IMR-90 (cell line): ENCODE measurements at regions not wholly inside any gene's neighbourhood (a gene's known extent, or its start where the extent isn't known, plus 50 kb on each side); places are given as distances from the start of the nearest gene placed in this dataset.

Source experiments
- CEBPB ChIP-seq: IDR thresholded peaks from 2 replicates; pipeline ENCODE4 v1.6.1; 2012; ENCODE audit warnings: low read depth, low read length, improper control_type of control experiment
- MXI1 ChIP-seq: IDR thresholded peaks from 2 replicates; pipeline ENCODE4 v1.6.1; 2012; ENCODE audit warnings: low read depth, mild to moderate bottlenecking, low read length, moderate library complexity, borderline replicate concordance
- NFE2L2 ChIP-seq: fragments of 150-350 bp; IDR thresholded peaks from 2 replicates; pipeline ENCODE4 v1.6.1; 2016; ENCODE audit warnings: low read depth, mild to moderate bottlenecking, low read length
- POLR2A ChIP-seq: IDR thresholded peaks from 2 replicates; pipeline ENCODE4 v1.6.1; 2012; ENCODE audit warnings: mild to moderate bottlenecking, low read depth, low read length
- RAD21 ChIP-seq: IDR thresholded peaks from 2 replicates; pipeline ENCODE4 v1.6.1; 2012; ENCODE audit warnings: low read length, improper control_type of control experiment
- TF ChIP-seq, protein P1 (sequence below): conservative IDR thresholded peaks from 2 replicates; pipeline ENCODE4 v1.5.1; 2012; ENCODE audit warnings: mild to moderate bottlenecking, low read depth, low read length, improper control_type of control experiment
- TF ChIP-seq, protein P2 (sequence below): fragments of 150-350 bp; IDR thresholded peaks from 2 replicates; pipeline ENCODE4 v1.6.1; 2016; ENCODE audit warnings: low read depth, mild to moderate bottlenecking, low read length, moderate library complexity, borderline replicate concordance

DNA sequence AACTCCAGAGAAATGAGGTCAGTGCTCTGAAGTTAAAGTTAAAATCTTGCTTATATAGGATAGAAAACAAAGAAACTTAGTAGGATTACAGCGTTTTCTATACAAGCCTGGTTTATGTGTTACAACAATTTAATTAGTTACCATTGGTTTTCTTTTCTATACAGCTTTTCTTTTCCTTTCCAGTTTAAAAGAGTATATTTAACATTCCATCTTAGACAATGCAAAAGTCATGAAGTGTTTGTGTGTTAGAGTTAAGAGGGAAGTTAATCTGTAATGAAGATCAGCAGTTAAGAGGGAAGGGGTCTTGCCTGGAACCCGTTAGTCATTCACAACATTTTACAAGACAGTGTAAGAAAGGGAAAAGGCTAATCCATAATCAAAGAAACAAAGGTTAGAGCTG is 338.3 kb downstream of the OTUD1 start:
- TF ChIP-seq, protein P1, sequence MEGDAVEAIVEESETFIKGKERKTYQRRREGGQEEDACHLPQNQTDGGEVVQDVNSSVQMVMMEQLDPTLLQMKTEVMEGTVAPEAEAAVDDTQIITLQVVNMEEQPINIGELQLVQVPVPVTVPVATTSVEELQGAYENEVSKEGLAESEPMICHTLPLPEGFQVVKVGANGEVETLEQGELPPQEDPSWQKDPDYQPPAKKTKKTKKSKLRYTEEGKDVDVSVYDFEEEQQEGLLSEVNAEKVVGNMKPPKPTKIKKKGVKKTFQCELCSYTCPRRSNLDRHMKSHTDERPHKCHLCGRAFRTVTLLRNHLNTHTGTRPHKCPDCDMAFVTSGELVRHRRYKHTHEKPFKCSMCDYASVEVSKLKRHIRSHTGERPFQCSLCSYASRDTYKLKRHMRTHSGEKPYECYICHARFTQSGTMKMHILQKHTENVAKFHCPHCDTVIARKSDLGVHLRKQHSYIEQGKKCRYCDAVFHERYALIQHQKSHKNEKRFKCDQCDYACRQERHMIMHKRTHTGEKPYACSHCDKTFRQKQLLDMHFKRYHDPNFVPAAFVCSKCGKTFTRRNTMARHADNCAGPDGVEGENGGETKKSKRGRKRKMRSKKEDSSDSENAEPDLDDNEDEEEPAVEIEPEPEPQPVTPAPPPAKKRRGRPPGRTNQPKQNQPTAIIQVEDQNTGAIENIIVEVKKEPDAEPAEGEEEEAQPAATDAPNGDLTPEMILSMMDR, result no peak
- TF ChIP-seq POLR2A, result no peak
- TF ChIP-seq RAD21, result no peak
- TF ChIP-seq, protein P2, sequence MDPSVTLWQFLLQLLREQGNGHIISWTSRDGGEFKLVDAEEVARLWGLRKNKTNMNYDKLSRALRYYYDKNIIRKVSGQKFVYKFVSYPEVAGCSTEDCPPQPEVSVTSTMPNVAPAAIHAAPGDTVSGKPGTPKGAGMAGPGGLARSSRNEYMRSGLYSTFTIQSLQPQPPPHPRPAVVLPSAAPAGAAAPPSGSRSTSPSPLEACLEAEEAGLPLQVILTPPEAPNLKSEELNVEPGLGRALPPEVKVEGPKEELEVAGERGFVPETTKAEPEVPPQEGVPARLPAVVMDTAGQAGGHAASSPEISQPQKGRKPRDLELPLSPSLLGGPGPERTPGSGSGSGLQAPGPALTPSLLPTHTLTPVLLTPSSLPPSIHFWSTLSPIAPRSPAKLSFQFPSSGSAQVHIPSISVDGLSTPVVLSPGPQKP, result no peak
- TF ChIP-seq NFE2L2, result no peak
- TF ChIP-seq CEBPB, result no peak
- TF ChIP-seq MXI1, result no peak
